ENCODE measurements at regions not wholly inside any gene's neighbourhood (a gene's known extent, or its start where the extent isn't known, plus 50 kb on each side); places are given as distances from the start of the nearest gene placed in this dataset.
A peak's percentile ranks its signal among the peaks of the same experiment; 100 is the strongest.

DNA sequence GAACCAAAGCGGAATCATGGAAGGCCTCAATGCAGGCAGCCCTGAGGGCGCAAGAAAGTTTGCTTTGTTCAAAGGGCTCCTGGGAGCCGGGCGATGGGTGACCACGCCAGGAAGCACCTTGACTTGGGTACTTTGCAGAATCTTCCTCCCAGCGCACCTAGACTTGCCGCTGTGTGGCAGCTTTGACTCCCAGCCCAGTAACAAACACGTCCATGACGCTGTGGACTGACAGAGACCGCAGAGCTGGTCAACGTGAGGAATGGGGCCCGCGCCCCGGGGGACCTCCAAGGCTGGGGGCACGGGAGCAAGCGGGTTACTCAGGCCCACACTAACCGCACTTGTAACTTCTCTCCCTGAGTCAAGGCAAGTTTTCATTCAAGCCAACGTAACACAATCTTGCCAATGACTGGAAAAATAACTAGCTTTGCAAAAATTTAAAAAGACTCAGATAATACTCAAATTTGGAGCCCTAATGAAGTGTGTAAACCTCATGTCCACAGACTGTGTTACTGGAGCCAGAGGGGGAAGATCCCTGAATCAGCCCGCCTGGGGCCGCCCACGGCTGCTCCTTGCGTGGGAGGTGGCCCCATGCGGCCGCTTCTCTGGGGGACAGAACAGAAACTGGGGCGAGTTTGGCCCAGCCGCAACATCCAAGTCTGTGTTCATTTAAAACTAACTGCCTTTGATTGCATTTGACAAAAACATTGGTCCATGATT lies 130.8 kb downstream of the DNAJB6 start:
- POLR2A ChIA-PET: no interaction called here
- peaks cover 31% of the 10 kb centered on the region for H3K4me1 Mint-ChIP-seq
- H3K27me3 Mint-ChIP-seq: peaks cover 5% of the 10 kb centered on the region
- peaks cover 14% of the 10 kb centered on the region for H3K36me3 Mint-ChIP-seq (ENCODE audit: low read depth)
- peaks cover 7% of the 10 kb centered on the region for H3K9me3 Mint-ChIP-seq
- CTCF ChIA-PET: interaction anchor here (0.8 to 1.3 kb wide), 2 partner anchors 8 to 10 kb away, joined by 3 read pairs; no protein-coding TSS in a partner anchor
- H3K27ac Mint-ChIP-seq: no peak overlapping the region
- no peak for DNase-seq
- no peak overlapping the region for H3K4me3 Mint-ChIP-seq

DNA sequence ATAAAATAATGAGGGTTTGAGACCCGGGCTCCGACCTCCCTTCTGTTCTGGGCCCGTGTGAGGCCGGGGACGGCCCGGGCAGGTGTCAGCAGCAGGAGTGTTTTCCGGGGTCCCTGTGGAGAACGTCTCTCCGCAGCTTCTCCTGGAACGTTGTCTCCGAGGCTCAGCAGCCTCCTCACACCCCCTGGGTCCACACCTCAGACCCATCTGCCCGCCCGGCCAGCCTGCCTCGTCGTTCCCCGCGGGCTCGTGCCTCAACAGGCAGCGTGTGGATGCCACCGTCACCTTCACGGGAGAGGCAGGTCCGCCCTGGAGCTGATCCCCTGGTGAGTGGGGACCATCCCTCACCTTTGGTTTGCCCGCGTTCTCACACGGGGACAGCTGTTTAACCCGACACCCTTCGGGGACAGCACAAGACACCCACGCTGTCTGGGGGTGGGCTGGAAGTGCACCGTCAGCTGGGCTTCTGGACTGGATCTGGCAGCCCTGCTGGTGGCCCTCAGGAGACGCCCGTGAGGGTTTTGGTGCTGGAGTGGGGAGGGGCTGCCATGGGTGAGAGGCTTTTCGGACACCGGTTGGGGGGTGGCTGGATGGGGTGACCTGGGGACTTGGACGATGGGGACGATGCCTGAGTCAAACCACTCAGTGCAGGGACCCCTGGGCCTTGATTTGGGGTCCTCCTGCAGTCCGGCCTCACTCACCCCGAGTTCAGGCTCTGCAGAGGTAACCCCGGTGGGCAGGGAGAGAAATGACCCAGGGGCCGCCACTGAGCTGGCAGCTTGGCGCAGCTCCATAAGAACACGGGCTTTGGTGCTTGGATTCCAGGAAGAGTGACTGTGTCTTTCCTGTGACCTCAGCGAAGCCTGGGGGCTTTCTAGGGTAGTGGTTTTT lies 131.7 kb downstream of the DNAJB6 start:
- Mint-ChIP-seq H3K27me3 (peaks cover 3% of the 10 kb centered on the region), H3K27ac (no peak overlapping the region), H3K36me3 (ENCODE audit: low read depth) (peaks cover 22% of the 10 kb centered on the region), H3K4me3 (no peak overlapping the region), H3K9me3 (peaks cover 13% of the 10 kb centered on the region), H3K4me1 (peaks cover 35% of the 10 kb centered on the region)
- no peak for DNase-seq
- CTCF ChIA-PET: interaction anchor here (0.6 kb wide), 1 partner anchor 408 kb away, joined by 3 read pairs; no protein-coding TSS in a partner anchor
- POLR2A ChIA-PET: no interaction called here

DNA sequence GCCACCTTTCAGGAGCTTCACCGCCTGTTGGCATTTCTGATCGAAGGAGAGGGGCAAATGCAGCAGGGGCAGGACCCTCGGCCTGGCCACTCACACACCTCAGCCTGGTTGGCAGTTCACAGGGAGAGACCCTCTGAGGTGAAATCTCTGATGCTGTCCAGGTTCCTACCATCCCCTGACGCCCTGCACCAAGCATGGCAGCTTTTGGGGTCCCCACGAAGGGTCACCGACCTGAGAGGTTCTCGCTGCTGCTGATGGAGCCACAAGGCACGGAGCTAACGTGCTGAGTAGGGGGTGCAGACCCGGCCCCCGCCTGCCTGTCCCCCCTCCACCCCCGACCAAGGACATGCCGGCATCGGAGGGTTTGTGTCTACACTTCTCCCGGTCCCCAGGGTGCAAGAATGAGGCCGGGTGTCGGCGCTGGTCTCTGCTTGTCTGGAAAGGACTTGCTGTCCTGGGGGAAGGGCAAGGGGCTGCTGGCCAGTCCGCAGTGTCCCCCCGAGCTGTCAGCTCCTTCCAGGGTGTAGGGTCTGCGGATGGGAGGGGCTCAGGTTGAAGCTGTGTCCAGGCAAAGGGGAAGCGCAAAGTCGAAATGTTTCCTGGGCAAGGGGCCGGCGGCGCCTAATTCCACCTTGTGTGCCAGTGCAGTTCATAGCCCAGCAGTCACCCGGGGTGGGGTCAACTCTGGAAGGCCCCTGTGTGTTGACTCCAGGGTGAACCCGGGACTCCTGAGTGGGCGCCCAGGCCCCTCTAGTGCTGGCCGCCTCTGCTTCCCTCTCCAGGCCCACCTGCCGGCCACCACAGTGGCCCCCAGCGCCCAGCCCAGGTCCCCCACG lies 132.6 kb downstream of the DNAJB6 start:
- H3K4me3 Mint-ChIP-seq: no peak overlapping the region
- H3K9me3 Mint-ChIP-seq: peaks cover 18% of the 10 kb centered on the region
- H3K27ac Mint-ChIP-seq: peak overlapping the region; percentile 69
- H3K36me3 Mint-ChIP-seq (ENCODE audit: low read depth): peaks cover 28% of the 10 kb centered on the region
- no peak for DNase-seq
- ChIA-PET POLR2A (no interaction called here), CTCF (no interaction called here)
- peaks cover 3% of the 10 kb centered on the region for H3K27me3 Mint-ChIP-seq
- H3K4me1 Mint-ChIP-seq: peaks cover 40% of the 10 kb centered on the region

DNA sequence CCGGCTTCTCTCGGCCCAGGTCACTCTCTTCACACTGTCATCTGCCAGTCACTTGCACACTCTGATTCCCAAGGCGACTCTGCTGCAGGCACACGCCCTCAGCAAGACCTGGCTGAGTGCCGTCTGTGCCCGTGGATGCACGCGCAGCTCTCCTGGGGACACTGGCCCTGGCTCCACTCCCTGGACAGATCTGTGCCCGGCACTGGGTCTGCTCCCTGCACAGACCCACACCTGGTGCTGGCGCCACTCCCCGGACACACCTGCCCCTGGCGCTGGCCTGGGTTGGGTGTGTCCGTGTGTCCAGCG lies 133.2 kb downstream of the DNAJB6 start:
- Mint-ChIP-seq H3K9me3 (peaks cover 23% of the 10 kb centered on the region), H3K27me3 (peaks cover 3% of the 10 kb centered on the region), H3K27ac (peak overlapping the region; percentile 69), H3K4me1 (peaks cover 40% of the 10 kb centered on the region), H3K4me3 (no peak overlapping the region), H3K36me3 (ENCODE audit: low read depth) (peaks cover 32% of the 10 kb centered on the region)
- ChIA-PET CTCF (no interaction called here), POLR2A (no interaction called here)
- no peak for DNase-seq

DNA sequence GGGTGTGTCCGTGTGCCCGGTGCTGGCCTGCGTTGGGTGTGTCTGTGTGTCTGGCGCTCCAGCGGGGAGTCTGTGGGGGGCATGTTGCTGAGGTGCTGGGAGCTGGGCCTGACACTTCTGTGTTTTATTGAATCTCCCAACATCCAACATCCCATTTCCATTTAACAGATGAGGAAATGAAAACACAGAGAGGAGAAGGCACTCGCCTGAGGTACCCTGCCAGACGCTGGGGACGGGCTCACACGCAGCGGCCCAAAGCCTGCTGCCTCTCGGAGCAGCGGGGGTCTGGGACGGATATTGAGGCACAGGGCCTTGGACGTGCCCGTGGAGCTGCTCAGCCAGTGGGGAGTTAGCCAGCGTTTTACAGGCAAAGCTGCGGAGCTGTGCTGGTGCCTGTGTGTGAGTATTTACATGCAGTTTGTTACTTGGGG lies 133.9 kb downstream of the DNAJB6 start:
- POLR2A ChIA-PET: no interaction called here
- peaks cover 27% of the 10 kb centered on the region for H3K9me3 Mint-ChIP-seq
- H3K36me3 Mint-ChIP-seq (ENCODE audit: low read depth): peaks cover 37% of the 10 kb centered on the region
- DNase-seq: no peak
- CTCF ChIA-PET: interaction anchor here (0.9 kb wide), 1 partner anchor 156 kb away, joined by 3 read pairs; no protein-coding TSS in a partner anchor
- peaks cover 40% of the 10 kb centered on the region for H3K4me1 Mint-ChIP-seq
- H3K4me3 Mint-ChIP-seq: peak overlapping the region; percentile 58
- peaks cover 3% of the 10 kb centered on the region for H3K27me3 Mint-ChIP-seq
- peak overlapping the region; percentile 91 for H3K27ac Mint-ChIP-seq

DNA sequence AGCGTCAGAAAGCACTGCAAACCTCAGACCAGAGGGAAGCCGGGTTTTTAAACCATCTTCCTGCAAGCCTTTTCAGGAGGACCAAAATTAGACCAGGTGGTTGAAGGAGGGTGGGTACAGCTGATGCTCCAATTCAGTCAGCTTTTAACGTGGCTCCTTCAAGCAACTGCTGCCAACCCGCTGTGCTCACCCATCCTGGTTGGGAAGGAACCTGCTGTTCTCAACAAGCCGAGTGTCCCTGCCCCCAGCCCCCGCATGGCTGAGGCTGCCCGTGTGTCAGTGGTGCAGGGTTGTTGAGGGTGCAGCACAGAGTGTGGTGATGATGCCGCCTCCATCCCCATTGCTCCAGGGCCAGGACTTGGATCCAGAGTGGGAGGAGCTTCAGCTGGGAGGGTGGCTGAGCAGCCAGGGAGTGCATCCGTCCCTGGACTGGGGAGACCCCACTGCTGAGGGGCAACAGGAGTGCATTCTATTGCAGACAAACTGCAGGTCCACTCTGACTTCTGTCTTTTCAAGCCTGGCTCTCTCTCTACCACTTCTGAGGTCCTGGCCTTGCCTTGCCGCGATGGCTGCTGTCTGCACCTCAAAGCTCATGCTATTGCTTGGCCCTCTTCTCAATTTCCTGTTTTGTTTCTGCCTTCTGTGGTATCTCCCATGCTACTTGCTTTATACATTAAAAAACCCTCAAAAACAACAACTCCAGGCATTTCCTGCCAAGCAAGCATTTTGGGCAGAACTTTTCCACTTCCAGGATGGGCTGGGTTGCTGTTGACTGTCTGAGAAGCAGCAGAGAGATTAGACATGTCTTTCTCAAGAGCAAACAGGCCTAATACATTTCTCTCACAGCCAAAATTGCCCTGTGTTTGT lies 134.7 kb downstream of the DNAJB6 start:
- Mint-ChIP-seq H3K27me3 (peaks cover under 1% of the 10 kb centered on the region), H3K36me3 (ENCODE audit: low read depth) (peaks cover 44% of the 10 kb centered on the region), H3K4me1 (peaks cover 46% of the 10 kb centered on the region), H3K27ac (peak overlapping the region; percentile 91), H3K9me3 (peaks cover 33% of the 10 kb centered on the region), H3K4me3 (peak overlapping the region; percentile 58)
- peak; percentile 65 for DNase-seq
- ChIA-PET POLR2A (no interaction called here), CTCF (interaction anchor here (0.9 kb wide), 1 partner anchor 156 kb away, joined by 3 read pairs; no protein-coding TSS in a partner anchor)

DNA sequence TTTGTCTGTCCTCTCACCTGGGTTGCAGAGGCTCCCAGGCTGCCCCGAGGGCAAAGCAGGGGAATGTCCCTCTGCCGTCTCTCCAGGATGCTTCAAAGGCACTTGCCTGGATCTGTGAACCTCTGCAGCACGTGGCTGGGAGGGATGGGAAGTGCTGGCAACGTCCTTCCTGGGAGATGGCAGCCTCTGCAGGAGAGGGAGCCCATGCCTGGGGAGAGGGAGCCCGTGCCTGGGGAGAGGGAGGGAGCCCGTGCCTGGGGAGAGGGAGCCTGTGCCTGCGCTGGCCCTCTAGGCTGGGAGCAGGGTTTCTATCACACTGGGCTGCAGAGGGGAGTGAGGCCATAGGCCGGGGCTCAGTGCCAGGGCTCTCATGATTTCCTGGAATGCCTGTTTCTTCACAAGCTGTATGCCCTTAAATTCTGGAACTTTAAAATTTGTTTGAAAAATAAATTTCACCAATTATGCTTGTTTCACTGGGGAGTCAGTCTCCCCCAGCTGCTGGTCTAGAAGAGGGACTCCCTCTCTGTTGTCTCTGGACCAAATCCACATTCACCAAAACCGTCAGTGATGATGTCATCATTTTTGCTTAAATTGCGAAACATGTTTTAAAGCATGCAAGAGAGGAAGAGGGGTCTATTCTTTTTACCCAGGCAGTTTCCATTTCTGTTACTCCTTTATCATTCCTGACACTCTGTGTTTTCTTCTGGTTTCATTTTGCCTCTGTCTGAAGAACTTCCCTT lies 135.7 kb downstream of the DNAJB6 start:
- no peak for DNase-seq
- Mint-ChIP-seq H3K4me3 (peak overlapping the region; percentile 30), H3K9me3 (peaks cover 36% of the 10 kb centered on the region), H3K27me3 (no peaks in the 10 kb centered on the region), H3K27ac (peak overlapping the region; percentile 91), H3K36me3 (ENCODE audit: low read depth) (peaks cover 46% of the 10 kb centered on the region), H3K4me1 (peaks cover 52% of the 10 kb centered on the region)
- POLR2A ChIA-PET: no interaction called here
- CTCF ChIA-PET: no interaction called here

DNA sequence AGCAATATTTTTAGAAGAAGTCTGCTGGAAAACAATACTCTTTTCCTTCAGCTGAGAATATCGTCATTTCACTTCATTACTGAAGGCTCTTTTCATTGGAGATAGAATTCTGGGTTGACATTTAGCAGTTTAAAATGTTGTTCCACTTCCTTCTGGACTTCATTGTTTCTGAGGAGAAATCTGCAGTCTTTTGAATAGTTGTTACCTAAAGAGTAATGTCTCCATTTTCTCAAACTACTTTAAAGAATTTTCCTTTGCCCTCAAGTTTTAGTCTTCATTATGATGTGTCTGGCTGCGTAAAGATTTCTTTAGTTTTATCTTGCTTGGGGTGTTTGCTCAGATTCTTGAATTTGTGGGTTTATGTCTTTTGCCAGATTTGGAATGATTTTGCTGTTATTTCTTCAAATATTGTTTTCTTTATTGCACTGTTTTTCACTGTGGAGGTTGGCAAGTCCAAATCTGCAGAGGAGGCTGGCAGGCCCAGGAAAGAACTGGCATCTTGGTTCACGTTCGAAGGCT lies 136.3 kb downstream of the DNAJB6 start:
- POLR2A ChIA-PET: no interaction called here
- CTCF ChIA-PET: interaction anchor here (2.2 kb wide), 1 partner anchor 13 kb away, joined by 5 read pairs; no protein-coding TSS in a partner anchor

DNA sequence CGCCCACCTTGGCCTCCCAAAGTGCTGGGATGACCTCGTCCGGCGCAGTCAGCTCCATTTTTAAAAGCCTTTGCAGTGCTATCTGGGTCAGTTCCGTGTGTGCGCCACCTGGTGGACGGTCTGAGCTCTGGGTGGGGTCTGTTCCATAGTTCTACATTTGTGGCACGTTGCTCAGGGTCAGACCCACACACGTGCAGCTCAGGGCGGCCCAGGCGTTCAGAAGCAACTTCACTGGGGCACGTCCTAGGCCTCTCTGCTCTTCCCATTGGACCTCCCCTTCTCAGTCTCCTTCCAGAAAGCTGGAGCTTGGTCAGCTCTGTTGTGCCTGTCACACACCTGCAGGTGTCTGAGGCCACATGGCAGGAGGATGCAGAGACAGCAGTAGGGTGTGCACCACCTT lies 137.9 kb downstream of the DNAJB6 start:
- no peak overlapping the region for H3K27ac Mint-ChIP-seq
- CTCF ChIA-PET: interaction anchor here (0.6 to 2.2 kb wide), 4 partner anchors 11 to 549 kb away, joined by 3 to 5 read pairs (median 4); no protein-coding TSS in a partner anchor
- DNase-seq: peak; percentile 10
- peaks cover 44% of the 10 kb centered on the region for H3K9me3 Mint-ChIP-seq
- H3K27me3 Mint-ChIP-seq: no peaks in the 10 kb centered on the region
- no peak overlapping the region for H3K4me3 Mint-ChIP-seq
- peaks cover 58% of the 10 kb centered on the region for H3K36me3 Mint-ChIP-seq (ENCODE audit: low read depth)
- H3K4me1 Mint-ChIP-seq: peaks cover 69% of the 10 kb centered on the region
- POLR2A ChIA-PET: interaction anchor here (0.7 kb wide), 1 partner anchor 28 kb away, joined by 3 read pairs; no protein-coding TSS in a partner anchor

More for the DNA sequence above, 136.3 kb downstream of the DNAJB6 start:
- peaks cover 38% of the 10 kb centered on the region for H3K9me3 Mint-ChIP-seq
- H3K27me3 Mint-ChIP-seq: no peaks in the 10 kb centered on the region
- peak overlapping the region; percentile 30 for H3K4me3 Mint-ChIP-seq
- H3K27ac Mint-ChIP-seq: peak overlapping the region; percentile 91
- H3K4me1 Mint-ChIP-seq: peaks cover 58% of the 10 kb centered on the region
- peaks cover 50% of the 10 kb centered on the region for H3K36me3 Mint-ChIP-seq (ENCODE audit: low read depth)
- no peak for DNase-seq

DNA sequence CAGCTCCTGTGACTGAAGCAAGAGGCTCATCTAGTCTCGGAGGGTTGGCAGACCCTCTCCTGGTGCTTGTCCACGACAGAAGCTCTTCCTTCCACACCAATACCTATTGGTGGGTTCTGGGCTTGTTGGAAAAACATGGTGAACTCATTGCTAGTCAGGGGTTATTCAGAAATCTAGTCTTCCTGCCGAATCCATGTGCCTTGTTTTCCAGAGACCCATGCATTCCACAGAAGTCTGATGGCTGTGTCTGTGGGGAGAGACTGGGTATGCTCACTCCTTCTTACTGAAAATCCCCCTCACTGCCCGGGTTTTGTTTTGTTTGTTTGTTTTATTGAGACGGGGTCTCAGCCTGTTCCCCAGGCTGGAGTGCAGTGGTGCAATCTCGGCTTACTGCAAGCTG lies 138.3 kb downstream of the DNAJB6 start:
- no peak overlapping the region for H3K4me3 Mint-ChIP-seq
- CTCF ChIA-PET: interaction anchor here (0.9 to 2.2 kb wide), 4 partner anchors 8 to 43 kb away, joined by 3 to 5 read pairs (median 4); no protein-coding TSS in a partner anchor

DNA sequence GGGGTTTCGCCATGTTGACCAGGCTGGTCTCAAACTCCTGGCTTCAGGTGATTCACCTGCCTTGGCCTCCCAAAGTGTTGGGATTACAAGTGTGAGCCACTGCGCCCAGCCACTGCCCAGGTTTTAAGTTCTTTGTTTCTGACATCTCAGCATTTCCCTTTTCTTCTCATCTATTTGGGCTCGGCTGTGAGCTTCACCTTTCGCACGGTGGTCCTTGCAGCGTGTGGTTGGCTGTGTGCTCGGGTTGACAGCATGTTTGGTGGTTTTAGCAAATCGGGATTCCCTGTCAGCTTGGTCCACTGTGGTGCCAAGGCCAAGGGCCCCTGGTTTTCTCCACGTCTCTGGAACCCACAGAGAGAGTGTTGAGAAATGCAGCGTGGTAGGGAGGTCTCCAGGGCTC lies 138.8 kb downstream of the DNAJB6 start:
- ChIA-PET POLR2A (no interaction called here), CTCF (interaction anchor here (1.2 kb wide), 1 partner anchor 8 kb away, joined by 3 read pairs; no protein-coding TSS in a partner anchor)
- Mint-ChIP-seq H3K27me3 (no peaks in the 10 kb centered on the region), H3K9me3 (peaks cover 44% of the 10 kb centered on the region), H3K4me3 (no peak overlapping the region), H3K36me3 (ENCODE audit: low read depth) (peaks cover 57% of the 10 kb centered on the region), H3K27ac (no peak overlapping the region), H3K4me1 (peaks cover 66% of the 10 kb centered on the region)
- DNase-seq: no peak

More for the DNA sequence above, 138.3 kb downstream of the DNAJB6 start:
- POLR2A ChIA-PET: no interaction called here
- DNase-seq: peak; percentile 1
- Mint-ChIP-seq H3K4me1 (peaks cover 68% of the 10 kb centered on the region), H3K27me3 (no peaks in the 10 kb centered on the region), H3K27ac (peak overlapping the region; percentile 10), H3K9me3 (peaks cover 44% of the 10 kb centered on the region), H3K36me3 (ENCODE audit: low read depth) (peaks cover 58% of the 10 kb centered on the region)

Measured in activated CD4-positive, alpha-beta T cell treated with anti-CD3 and anti-CD28 coated beads, Interleukin-2, amount 10 ng/mL, durations not matched to agents 7 days and 5 days (primary cell).